ENCODE measurements at regions not wholly inside any gene's neighbourhood (a gene's known extent, or its start where the extent isn't known, plus 50 kb on each side); places are given as distances from the start of the nearest gene placed in this dataset.

GRCh38 chr16:60582528-60582927 lies 1453.7 kb downstream of the CDH8 start:
- Mint-ChIP-seq H3K36me3 (ENCODE audit: low read depth) (peaks cover 3% of the 10 kb centered on the region; the same call in 2 of the 3 replicates), H3K27me3 (ENCODE audit: insufficient read depth, low read depth, poor library complexity) (peaks cover under 1% of the 10 kb centered on the region), H3K9me3 (peaks cover 2% of the 10 kb centered on the region), H3K27ac (no peak overlapping the region), H3K4me1 (0 out of 3 replicates have a peak, but pooled peaks cover 7% of the 10 kb centered on the region), H3K4me3 (no peak overlapping the region)
- Histone ChIP-seq H2AFZ (no peak overlapping the region), H3K79me2 (replicated peaks; ENCODE audit: insufficient read depth) (no peaks in the 10 kb centered on the region), H3K27ac (ENCODE audit: low read depth) (no peak overlapping the region), H3K9me2 (ENCODE audit: insufficient read depth) (no peaks in the 10 kb centered on the region), H4K20me1 (replicated peaks; ENCODE audit: insufficient read depth) (no peaks in the 10 kb centered on the region), H3K4me3 (no peak overlapping the region), H3K36me3 (ENCODE audit: insufficient read depth) (no peaks in the 10 kb centered on the region), H3K4me2 (no peak overlapping the region; the same call in 1 of the 2 replicates), H3K27me3 (ENCODE audit: insufficient read depth) (no peaks in the 10 kb centered on the region), H3K4me1 (ENCODE audit: insufficient read depth) (0 out of 2 replicates have a peak, but pooled peaks cover 4% of the 10 kb centered on the region), H3F3A (replicated peaks; ENCODE audit: low read depth) (no peaks in the 10 kb centered on the region)
- TF ChIP-seq ZNF331 (CRISPR knock-in tag; IDR thresholded peaks at IDR 0.05; ENCODE audit: low read depth) (no peak), CTCF (conservative IDR thresholded peaks at IDR 0.05; ENCODE audit: low read depth in 2 of 2) (no peak)
- ATAC-seq, result no peak
- no peak for DNase-seq (ENCODE audit: low spot score)

DNA sequence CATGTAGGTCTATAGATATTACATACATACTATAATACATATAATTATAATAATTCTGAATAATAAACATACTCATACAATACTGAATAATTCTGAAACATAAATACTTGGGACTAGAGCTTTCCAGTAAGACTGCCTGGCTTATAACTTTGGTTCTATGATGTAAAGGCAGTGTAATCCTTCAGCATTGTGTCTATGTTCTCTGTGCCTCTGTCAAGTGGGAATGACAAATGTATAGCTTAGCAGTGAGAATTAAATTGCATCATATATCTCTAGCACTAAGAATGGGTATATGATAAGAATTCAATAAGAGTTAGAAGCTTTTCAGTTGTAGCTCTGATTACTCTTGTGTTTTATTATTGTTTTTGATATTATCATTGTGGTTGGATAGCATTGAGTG lies 1469.3 kb downstream of the CDH8 start:
- H3K4me1 Mint-ChIP-seq, result no peaks in the 10 kb centered on the region
- Histone ChIP-seq H3K27ac (ENCODE audit: low read depth) (no peak overlapping the region), H3K27me3 (ENCODE audit: insufficient read depth) (no peaks in the 10 kb centered on the region), H3K4me3 (no peak overlapping the region), H3K9me2 (ENCODE audit: insufficient read depth) (0 out of 2 replicates have a peak, but pooled peaks cover 5% of the 10 kb centered on the region), H2AFZ (no peak overlapping the region), H3K4me1 (ENCODE audit: insufficient read depth) (no peaks in the 10 kb centered on the region), H3K36me3 (ENCODE audit: insufficient read depth) (no peaks in the 10 kb centered on the region), H4K20me1 (replicated peaks; ENCODE audit: insufficient read depth) (no peaks in the 10 kb centered on the region), H3K79me2 (replicated peaks; ENCODE audit: insufficient read depth) (no peaks in the 10 kb centered on the region), H3K4me2 (no peak overlapping the region), H3F3A (replicated peaks; ENCODE audit: low read depth) (no peaks in the 10 kb centered on the region)
- H3K27ac Mint-ChIP-seq, result no peak overlapping the region
- DNase-seq (ENCODE audit: low spot score), result no peak
- H3K36me3 Mint-ChIP-seq (ENCODE audit: low read depth), result no peaks in the 10 kb centered on the region
- no peaks in the 10 kb centered on the region for H3K9me3 Mint-ChIP-seq
- no peaks in the 10 kb centered on the region for H3K27me3 Mint-ChIP-seq (ENCODE audit: insufficient read depth, low read depth, poor library complexity)
- no peak overlapping the region for H3K4me3 Mint-ChIP-seq
- ATAC-seq, result no peak
- TF ChIP-seq CTCF (conservative IDR thresholded peaks at IDR 0.05; ENCODE audit: low read depth in 2 of 2) (no peak), ZNF114 (CRISPR knock-in tag; IDR thresholded peaks at IDR 0.05) (no peak), STAT1 (IDR thresholded peaks at IDR 0.05; ENCODE audit: unreplicated experiment) (no peak), ZNF462 (CRISPR knock-in tag; IDR thresholded peaks at IDR 0.05) (no peak), JUNB (IDR thresholded peaks at IDR 0.05; ENCODE audit: unreplicated experiment) (no peak), ZNF331 (CRISPR knock-in tag; IDR thresholded peaks at IDR 0.05; ENCODE audit: low read depth) (no peak), EZH2 (IDR thresholded peaks at IDR 0.05; ENCODE audit: low read depth, unreplicated experiment) (no peak), EZH2phosphoT487 (IDR thresholded peaks at IDR 0.05; ENCODE audit: unreplicated experiment) (no peak), ETS1 (IDR thresholded peaks at IDR 0.05) (no peak)
